ENCODE measurements at regions not wholly inside any gene's neighbourhood (a gene's known extent, or its start where the extent isn't known, plus 50 kb on each side); places are given as distances from the start of the nearest gene placed in this dataset.
"Not testable (repeated sequence)": the region's sequence is repeated elsewhere in the genome, so short reads cannot be mapped to it uniquely, and the experiment has no call there.

- DNase-seq (ENCODE audit: insufficient read length, low spot score) (no peak), FAIRE-seq (no peak)
Observed at GRCh38 chr2:122034777-122035176, 279.3 kb downstream of the TSN start.

GRCh38 chr2:122038816-122039215 is 283.4 kb downstream of the TSN start:
- DNase-seq (ENCODE audit: insufficient read length, low spot score); FAIRE-seq: not testable (repeated sequence)

GRCh38 chr2:122041455-122041854 is 286.0 kb downstream of the TSN start:
- no peak for FAIRE-seq

GRCh38 chr2:122051659-122052058 is 296.2 kb downstream of the TSN start:
- not testable (repeated sequence) for FAIRE-seq; DNase-seq (ENCODE audit: insufficient read length, low spot score)

More at GRCh38 chr2:122041455-122041854, 286.0 kb downstream of the TSN start:
- no peak for DNase-seq (ENCODE audit: insufficient read length, low spot score)

- FAIRE-seq (no peak), DNase-seq (ENCODE audit: insufficient read length, low spot score) (no peak)
Observed at GRCh38 chr2:122055521-122055931, 300.1 kb downstream of the TSN start.

- no peak for FAIRE-seq
- DNase-seq (ENCODE audit: insufficient read length, low spot score): no peak
Observed at GRCh38 chr2:122056853-122057252, 301.4 kb downstream of the TSN start.

- DNase-seq (ENCODE audit: insufficient read length, low spot score) (no peak), FAIRE-seq (no peak)
Observed at GRCh38 chr2:122061206-122061605, 305.8 kb downstream of the TSN start.

GRCh38 chr2:122061831-122062230 is 306.4 kb downstream of the TSN start:
- no peak for FAIRE-seq
- no peak for DNase-seq (ENCODE audit: insufficient read length, low spot score)

GRCh38 chr2:122062506-122062905 is 307.1 kb downstream of the TSN start:
- DNase-seq (ENCODE audit: insufficient read length, low spot score): no peak
- FAIRE-seq: no peak

- no peak for DNase-seq (ENCODE audit: insufficient read length, low spot score)
- no peak for FAIRE-seq
Observed at GRCh38 chr2:122063716-122064115, 308.3 kb downstream of the TSN start.

GRCh38 chr2:122070241-122070731 is 314.8 kb downstream of the TSN start:
- FAIRE-seq (no peak), DNase-seq (ENCODE audit: insufficient read length, low spot score) (no peak)

GRCh38 chr2:122072666-122073065 is 317.2 kb downstream of the TSN start:
- FAIRE-seq: no peak

GRCh38 chr2:122074201-122074600 is 318.8 kb downstream of the TSN start:
- DNase-seq (ENCODE audit: insufficient read length, low spot score) (no peak), FAIRE-seq (no peak)

More at GRCh38 chr2:122072666-122073065, 317.2 kb downstream of the TSN start:
- no peak for DNase-seq (ENCODE audit: insufficient read length, low spot score)

- DNase-seq (ENCODE audit: insufficient read length, low spot score): no peak
- FAIRE-seq: no peak
Observed at GRCh38 chr2:122075381-122075780, 319.9 kb downstream of the TSN start.

GRCh38 chr2:122077114-122077513 is 321.7 kb downstream of the TSN start:
- no peak for DNase-seq (ENCODE audit: insufficient read length, low spot score)
- no peak for FAIRE-seq

GRCh38 chr2:122077771-122078170 is 322.3 kb downstream of the TSN start:
- no peak for DNase-seq (ENCODE audit: insufficient read length, low spot score)
- FAIRE-seq: no peak

GRCh38 chr2:122078451-122078850 is 323.0 kb downstream of the TSN start:
- FAIRE-seq (no peak), DNase-seq (ENCODE audit: insufficient read length, low spot score) (no peak)

GRCh38 chr2:122079844-122080243 is 324.4 kb downstream of the TSN start:
- DNase-seq (ENCODE audit: insufficient read length, low spot score): no peak
- FAIRE-seq: no peak

GRCh38 chr2:122080316-122080715 is 324.9 kb downstream of the TSN start:
- no peak for FAIRE-seq
- DNase-seq (ENCODE audit: insufficient read length, low spot score): no peak

GRCh38 chr2:122080871-122081270 is 325.4 kb downstream of the TSN start:
- no peak for FAIRE-seq
- DNase-seq (ENCODE audit: insufficient read length, low spot score): no peak

GRCh38 chr2:122081751-122082150 is 326.3 kb downstream of the TSN start:
- DNase-seq (ENCODE audit: insufficient read length, low spot score) (no peak), FAIRE-seq (no peak)

- FAIRE-seq (no peak), DNase-seq (ENCODE audit: insufficient read length, low spot score) (no peak)
Observed at GRCh38 chr2:122083256-122084048, 328.0 kb downstream of the TSN start.
